Kidney (tissue), 13 donors: ENCODE measurements at regions not wholly inside any gene's neighbourhood (a gene's known extent, or its start where the extent isn't known, plus 50 kb on each side); places are given as distances from the start of the nearest gene placed in this dataset.

ENCODE experiments used
- DNase-seq, 5 donors: peaks; one replicate each; pipeline ENCODE4 v3.0.0-alpha.2; 2013 to 2020
- FAIRE-seq: peaks from 2 replicates; lab custom pipeline; 2012; peaks lifted over from hg19 to GRCh38; lab: Jason Lieb, UNC
- H3K27ac ChIP-seq, 2 donors: one replicate each; pipeline ENCODE4 v1.7.0; 2013; ENCODE audit warnings: low read depth in 2 of 2, low read length in 2 of 2, inconsistent platforms in 1 of 2
- H3K27me3 ChIP-seq: one replicate; pipeline ENCODE4 v1.7.1; 2013; ENCODE audit warnings: low read length, inconsistent platforms; ENCODE audit not compliant: control insufficient read depth, insufficient read depth
- H3K36me3 ChIP-seq, 3 donors: one replicate each; pipeline versions ENCODE4 v1.7.0 to v1.7.1; 2013; ENCODE audit warnings: low read length in 3 of 3, control low read depth in 1 of 3, inconsistent platforms in 1 of 3; ENCODE audit not compliant: insufficient read depth in 3 of 3, control insufficient read depth in 2 of 3
- H3K4me1 ChIP-seq, 3 donors: one replicate each; pipeline versions ENCODE4 v1.7.0 to v1.7.1; 2013; ENCODE audit warnings: low read length in 3 of 3, inconsistent platforms in 1 of 3, low read depth in 1 of 3; ENCODE audit not compliant: control insufficient read depth in 2 of 3, insufficient read depth in 2 of 3
- H3K4me3 ChIP-seq, 3 donors: one replicate each; pipeline versions ENCODE4 v1.7.0 to v1.8.1; 2013; ENCODE audit warnings: low read length in 3 of 3, control low read depth in 1 of 3, inconsistent platforms in 1 of 3
- H3K9ac ChIP-seq, 3 donors: one replicate each; pipeline versions ENCODE4 v1.7.0 to v1.7.1; 2013; ENCODE audit warnings: low read length in 3 of 3, control low read depth in 1 of 3, inconsistent platforms in 1 of 3
- H3K9me3 ChIP-seq, 3 donors: one replicate each; pipeline versions ENCODE4 v1.7.0 to v1.7.1; 2013; ENCODE audit warnings: low read length in 3 of 3, control low read depth in 1 of 3, inconsistent platforms in 1 of 3; ENCODE audit not compliant: control insufficient read depth in 2 of 3, insufficient read depth in 1 of 3
- intact Hi-C: fragments of 100-400 bp; cut with DNase I; formaldehyde crosslinking; loops from one replicate; pipeline ENCODE4 v1.11.1; 2022
- TF ChIP-seq, protein P1 (sequence below): IDR thresholded peaks from 3 replicates; pipeline ENCODE4 v1.5.1; 2012; ENCODE audit warnings: mild to moderate bottlenecking, moderate library complexity, borderline replicate concordance; ENCODE audit not compliant: insufficient read depth; ENCODE audit errors: extremely low read depth
- donor health status: control.
- donor health status: control.
- donor health status: control.
- donor health status: control.
- donor health status: control.
- donor health status: DM: yes; HTN: yes; CAD: no.
- donor health status: Normal renal cell carcinoma (clear cell type).

DNA sequence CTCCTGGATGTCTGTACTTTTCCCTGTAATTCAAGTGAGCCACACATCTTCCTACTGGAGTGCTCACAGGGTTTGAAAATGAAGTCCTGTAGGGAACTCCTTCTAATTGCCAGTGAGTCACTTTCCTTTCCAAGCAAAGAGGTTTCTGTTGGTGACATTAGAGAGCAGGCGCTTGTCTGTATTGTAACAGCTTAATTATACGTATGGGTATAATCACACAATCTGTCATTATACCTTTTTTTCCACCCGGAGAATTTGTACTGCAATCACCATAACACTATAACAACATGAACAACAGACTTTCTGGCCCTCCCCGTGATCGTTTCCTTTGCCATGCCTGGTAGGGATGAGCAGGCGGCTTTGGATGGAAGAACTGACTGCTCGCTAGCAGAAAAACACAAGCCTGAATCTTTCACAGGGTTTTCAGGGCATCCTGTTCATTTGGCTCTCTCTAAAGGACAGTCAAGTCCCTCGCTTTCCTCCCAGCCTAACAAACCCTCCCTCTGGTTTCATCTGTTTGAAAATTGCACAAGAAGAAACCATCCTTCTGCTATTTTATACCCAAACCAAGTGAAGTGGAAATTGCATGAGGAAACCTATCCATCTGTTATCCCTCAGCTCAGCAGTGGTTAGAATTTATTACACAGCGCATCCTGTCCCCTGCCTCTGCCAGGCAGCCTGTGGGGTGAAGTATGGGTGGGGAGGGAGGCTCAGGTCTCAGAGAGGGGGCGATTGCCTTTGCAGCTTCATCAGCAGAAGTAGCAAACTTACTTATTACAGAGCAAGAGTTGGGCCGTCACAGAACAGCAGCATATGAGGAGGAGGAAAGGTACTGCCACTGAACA is 307.0 kb upstream of the TLE4 start:
- H3K27me3 ChIP-seq: peaks cover 13% of the 10 kb centered on the region
- H3K27ac ChIP-seq: no peak overlapping the region
- no peaks in the 10 kb centered on the region for H3K36me3 ChIP-seq
- H3K4me3 ChIP-seq: no peak overlapping the region
- TF ChIP-seq, protein P1, sequence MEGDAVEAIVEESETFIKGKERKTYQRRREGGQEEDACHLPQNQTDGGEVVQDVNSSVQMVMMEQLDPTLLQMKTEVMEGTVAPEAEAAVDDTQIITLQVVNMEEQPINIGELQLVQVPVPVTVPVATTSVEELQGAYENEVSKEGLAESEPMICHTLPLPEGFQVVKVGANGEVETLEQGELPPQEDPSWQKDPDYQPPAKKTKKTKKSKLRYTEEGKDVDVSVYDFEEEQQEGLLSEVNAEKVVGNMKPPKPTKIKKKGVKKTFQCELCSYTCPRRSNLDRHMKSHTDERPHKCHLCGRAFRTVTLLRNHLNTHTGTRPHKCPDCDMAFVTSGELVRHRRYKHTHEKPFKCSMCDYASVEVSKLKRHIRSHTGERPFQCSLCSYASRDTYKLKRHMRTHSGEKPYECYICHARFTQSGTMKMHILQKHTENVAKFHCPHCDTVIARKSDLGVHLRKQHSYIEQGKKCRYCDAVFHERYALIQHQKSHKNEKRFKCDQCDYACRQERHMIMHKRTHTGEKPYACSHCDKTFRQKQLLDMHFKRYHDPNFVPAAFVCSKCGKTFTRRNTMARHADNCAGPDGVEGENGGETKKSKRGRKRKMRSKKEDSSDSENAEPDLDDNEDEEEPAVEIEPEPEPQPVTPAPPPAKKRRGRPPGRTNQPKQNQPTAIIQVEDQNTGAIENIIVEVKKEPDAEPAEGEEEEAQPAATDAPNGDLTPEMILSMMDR: no peak
- DNase-seq (peak in 3 of 5 donors; percentile 48 to 67 (median 59)), FAIRE-seq (no peak)
- H3K4me1 ChIP-seq: no peaks in the 10 kb centered on the region
- no peaks in the 10 kb centered on the region for H3K9me3 ChIP-seq
- intact Hi-C loops: no loop called here
- H3K9ac ChIP-seq: no peak overlapping the region

DNA sequence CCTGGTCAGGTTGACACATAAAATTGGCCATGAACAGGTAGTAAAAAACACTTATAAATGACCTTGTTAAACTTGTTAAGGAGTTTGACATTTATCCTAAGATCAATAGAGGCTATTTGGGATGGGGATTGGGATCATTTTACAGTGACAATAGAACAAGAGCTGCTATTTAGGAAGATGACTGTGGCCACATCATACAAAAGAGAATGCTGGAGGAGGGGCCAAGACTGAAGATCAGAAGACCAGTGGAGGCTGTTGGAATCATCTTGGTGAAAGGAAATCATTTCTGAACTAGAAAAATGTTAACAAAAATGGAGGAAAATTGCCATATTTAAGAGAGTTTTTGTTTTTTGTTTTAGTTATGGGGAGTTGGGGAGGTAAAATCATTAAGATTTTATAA is 304.8 kb upstream of the TLE4 start:
- H3K27ac ChIP-seq: no peak overlapping the region
- H3K9me3 ChIP-seq: no peaks in the 10 kb centered on the region
- intact Hi-C loops: no loop called here
- H3K4me1 ChIP-seq: no peaks in the 10 kb centered on the region
- TF ChIP-seq, protein P1: no peak
- FAIRE-seq (no peak), DNase-seq (no peak)
- no peak overlapping the region for H3K9ac ChIP-seq
- no peak overlapping the region for H3K4me3 ChIP-seq
- no peaks in the 10 kb centered on the region for H3K36me3 ChIP-seq
- H3K27me3 ChIP-seq: peaks cover 3% of the 10 kb centered on the region

DNA sequence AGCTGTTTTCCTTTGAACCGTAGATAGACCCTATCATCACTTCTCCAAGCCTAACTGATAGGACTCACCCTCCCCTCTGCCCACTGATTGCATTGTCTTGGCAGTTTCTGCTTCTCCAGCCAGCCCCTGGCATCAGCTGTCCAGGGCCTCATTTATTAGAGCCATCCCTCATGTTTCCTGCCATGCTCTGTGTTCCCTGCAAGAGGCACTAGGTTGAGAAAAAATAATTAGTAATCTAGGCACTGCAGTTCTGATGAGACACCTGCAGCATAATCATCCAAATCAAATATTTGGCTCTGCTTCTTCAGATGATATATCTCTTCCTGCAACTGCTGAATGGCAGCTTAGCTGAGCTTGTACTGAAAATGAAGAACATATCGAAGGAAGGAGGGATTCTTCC is 303.0 kb upstream of the TLE4 start:
- no peaks in the 10 kb centered on the region for H3K4me1 ChIP-seq
- no peak overlapping the region for H3K4me3 ChIP-seq
- H3K27me3 ChIP-seq: no peaks in the 10 kb centered on the region
- FAIRE-seq (no peak), DNase-seq (no peak)
- intact Hi-C loops: no loop called here
- no peaks in the 10 kb centered on the region for H3K36me3 ChIP-seq
- no peaks in the 10 kb centered on the region for H3K9me3 ChIP-seq
- H3K9ac ChIP-seq: no peak overlapping the region
- TF ChIP-seq, protein P1: no peak
- no peak overlapping the region for H3K27ac ChIP-seq

DNA sequence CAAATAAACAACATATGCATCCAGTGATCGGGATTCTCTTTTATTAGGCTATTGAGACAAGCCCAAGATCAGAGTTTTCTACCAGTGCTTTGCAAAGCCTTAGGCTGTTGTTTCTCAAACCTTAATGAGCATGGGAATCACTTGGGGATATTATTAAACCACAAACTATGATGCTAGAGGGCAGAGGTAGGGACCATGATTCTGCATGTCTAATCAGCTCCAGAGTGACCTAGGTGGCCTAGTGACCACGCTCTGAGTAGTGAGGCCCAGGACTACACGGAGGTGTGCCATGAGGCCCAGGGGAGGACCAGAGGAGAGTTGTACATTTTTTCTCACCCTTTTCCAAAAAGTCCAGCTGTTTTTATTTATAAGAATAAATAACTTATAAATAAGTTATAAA is 298.5 kb upstream of the TLE4 start:
- no peak overlapping the region for H3K27ac ChIP-seq
- intact Hi-C loops: no loop called here
- H3K36me3 ChIP-seq: no peaks in the 10 kb centered on the region
- H3K4me3 ChIP-seq: no peak overlapping the region
- no peak overlapping the region for H3K9ac ChIP-seq
- FAIRE-seq (no peak), DNase-seq (no peak)
- no peaks in the 10 kb centered on the region for H3K9me3 ChIP-seq
- H3K27me3 ChIP-seq: no peaks in the 10 kb centered on the region
- H3K4me1 ChIP-seq: no peaks in the 10 kb centered on the region
- TF ChIP-seq, protein P1: no peak
